GM12878 (cell line): ENCODE measurements at regions not wholly inside any gene's neighbourhood (a gene's known extent, or its start where the extent isn't known, plus 50 kb on each side); places are given as distances from the start of the nearest gene placed in this dataset.

Source experiments
- CTCF ChIP-seq, 3 experiments: IDR thresholded peaks in 2 of 3; conservative IDR thresholded peaks in 1 of 3; 2 replicates each; pipeline ENCODE4 v1.5.1; 2011; ENCODE audit warnings: low read depth in 3 of 3, low read length in 3 of 3, mild to moderate bottlenecking in 3 of 3, control low read depth in 2 of 3, moderate library complexity in 2 of 3, inconsistent platforms in 1 of 3, mixed read lengths in 1 of 3; ENCODE audit not compliant: control insufficient read depth in 2 of 3, insufficient read depth in 1 of 3; ENCODE audit errors: extremely low read depth in 1 of 3
- EZH2 ChIP-seq: IDR thresholded peaks from 2 replicates; pipeline ENCODE4 v1.6.1; 2012; ENCODE audit warnings: low read depth, mild to moderate bottlenecking, control low read depth, inconsistent platforms, low read length, borderline replicate concordance; ENCODE audit not compliant: control insufficient read depth
- MAX ChIP-seq: IDR thresholded peaks from 2 replicates; pipeline ENCODE4 v1.6.1; 2012; ENCODE audit warnings: low read depth, low read length, improper control_type of control experiment
- MYC ChIP-seq: IDR thresholded peaks from 2 replicates; pipeline ENCODE4 v1.6.1; 2011; ENCODE audit warnings: mild to moderate bottlenecking, low read length, moderate library complexity, inconsistent platforms; ENCODE audit not compliant: insufficient read depth, insufficient replicate concordance, insufficient read length, severe bottlenecking
- POLR2A ChIP-seq: IDR thresholded peaks from 2 replicates; pipeline ENCODE4 v1.6.1; 2011; ENCODE audit warnings: low read depth, mild to moderate bottlenecking, low read length
- SIN3A ChIP-seq: IDR thresholded peaks from 2 replicates; pipeline ENCODE4 v1.6.1; 2012; ENCODE audit warnings: low read depth, low read length, improper control_type of control experiment
- SPI1 ChIP-seq: IDR thresholded peaks from 2 replicates; pipeline ENCODE4 v1.6.1; 2011; ENCODE audit warnings: low read depth, mild to moderate bottlenecking, low read length, moderate library complexity, borderline replicate concordance; ENCODE audit not compliant: insufficient read depth
- TAF1 ChIP-seq: IDR thresholded peaks from 2 replicates; pipeline ENCODE4 v1.6.1; 2011; ENCODE audit warnings: mild to moderate bottlenecking, low read depth, low read length, borderline replicate concordance
- TBL1XR1 ChIP-seq: IDR thresholded peaks from 2 replicates; pipeline ENCODE4 v1.6.1; 2012; ENCODE audit warnings: low read depth, low read length, improper control_type of control experiment
- ZNF687 ChIP-seq: fragments of 450-650 bp; IDR thresholded peaks from 2 replicates; pipeline ENCODE4 v1.6.1; 2017; ENCODE audit warnings: mild to moderate bottlenecking, moderate library complexity

- TF ChIP-seq CTCF (IDR thresholded peaks at IDR 0.05 in 2 of 3, conservative IDR thresholded peaks at IDR 0.05 in 1 of 3; ENCODE audit: control insufficient read depth in 2 of 3, extremely low read depth in 1 of 3, insufficient read depth in 1 of 3, low read depth in 3 of 3, low read length in 3 of 3): no peak
- TF ChIP-seq POLR2A: no peak
- TF ChIP-seq EZH2: no peak
- TF ChIP-seq SPI1: no peak
- no peak for TF ChIP-seq ZNF687
- TF ChIP-seq MYC: no peak
- TF ChIP-seq MAX: no peak
- no peak for TF ChIP-seq SIN3A
- no peak for TF ChIP-seq TAF1
- no peak for TF ChIP-seq TBL1XR1
Observed at GRCh38 chr11:23974051-23974450, 522.8 kb upstream of the LUZP2 start.
